ENCODE measurements at regions not wholly inside any gene's neighbourhood (a gene's known extent, or its start where the extent isn't known, plus 50 kb on each side); places are given as distances from the start of the nearest gene placed in this dataset.

DNA sequence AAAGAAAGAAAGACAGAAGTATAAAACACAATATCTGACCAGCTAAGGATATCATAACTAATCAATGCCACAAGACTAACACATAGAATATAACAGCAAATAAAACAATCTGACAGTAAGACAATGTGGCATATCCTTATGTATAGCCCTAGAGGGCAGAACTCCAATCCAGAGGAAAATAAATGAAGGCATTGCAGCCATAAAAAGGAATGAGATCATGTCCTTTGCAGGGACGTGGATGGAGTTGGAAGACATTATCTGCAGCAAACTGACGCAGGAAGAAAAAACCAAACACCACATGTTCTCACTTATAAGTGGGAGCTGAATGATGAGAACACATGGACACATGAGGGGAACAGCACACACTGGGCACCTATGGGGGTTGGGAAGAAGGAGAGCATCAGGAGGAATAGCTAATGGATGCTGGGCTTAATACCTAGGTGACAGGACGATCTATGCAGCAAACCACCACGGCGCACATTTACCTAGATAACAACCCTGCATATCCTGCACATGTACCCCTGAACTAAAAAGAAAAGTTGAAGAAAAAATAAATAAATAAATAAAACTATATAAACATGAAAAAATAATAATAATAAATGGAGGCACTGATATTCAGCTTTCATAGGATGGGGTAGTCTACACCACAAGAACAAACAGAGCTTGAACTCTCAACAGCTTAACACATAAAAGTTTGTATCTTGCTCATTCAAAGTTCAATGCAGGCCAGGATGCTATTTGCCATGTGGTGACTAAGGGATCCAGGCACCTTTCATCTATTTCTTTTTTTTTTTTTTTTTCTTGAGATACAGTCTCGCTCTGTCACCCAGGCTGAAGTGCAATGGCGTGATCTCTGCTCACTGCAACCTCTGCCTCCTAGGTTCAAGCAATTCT is 66.1 kb upstream of the KAT6B start:
- peak; percentile 37 for DNase-seq

DNA sequence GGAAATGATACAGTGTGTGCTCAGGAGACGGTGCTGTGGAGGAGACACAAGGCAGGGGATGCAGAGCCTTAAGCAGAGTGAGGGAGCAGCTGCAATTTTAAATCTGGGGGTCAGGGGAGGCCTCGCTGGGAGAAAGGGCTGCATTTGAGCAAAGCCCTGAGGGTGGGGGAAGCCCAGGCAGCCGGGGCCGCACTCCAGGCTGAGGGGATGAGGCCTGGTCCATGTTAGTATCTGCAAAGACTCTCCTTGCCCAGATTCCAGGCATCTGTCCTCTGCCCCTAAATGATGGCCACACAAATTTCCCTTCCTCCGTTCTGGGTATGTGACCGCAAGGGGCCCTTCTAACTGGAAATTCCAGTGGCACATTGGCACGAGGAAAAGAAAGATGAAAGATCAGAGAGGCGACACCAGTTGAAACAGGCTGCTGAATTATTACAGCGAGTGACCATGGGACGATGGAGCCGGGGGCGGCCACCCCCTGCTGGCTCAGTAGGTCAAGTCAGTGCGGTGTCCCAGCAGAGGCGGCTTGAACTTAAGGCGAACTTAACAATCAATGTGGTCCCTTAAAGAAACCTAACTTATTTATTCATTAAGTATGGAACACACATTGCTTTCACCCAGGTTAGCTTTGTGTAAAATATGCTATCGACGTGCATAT is 62.3 kb upstream of the KAT6B start:
- no peak for DNase-seq

DNA sequence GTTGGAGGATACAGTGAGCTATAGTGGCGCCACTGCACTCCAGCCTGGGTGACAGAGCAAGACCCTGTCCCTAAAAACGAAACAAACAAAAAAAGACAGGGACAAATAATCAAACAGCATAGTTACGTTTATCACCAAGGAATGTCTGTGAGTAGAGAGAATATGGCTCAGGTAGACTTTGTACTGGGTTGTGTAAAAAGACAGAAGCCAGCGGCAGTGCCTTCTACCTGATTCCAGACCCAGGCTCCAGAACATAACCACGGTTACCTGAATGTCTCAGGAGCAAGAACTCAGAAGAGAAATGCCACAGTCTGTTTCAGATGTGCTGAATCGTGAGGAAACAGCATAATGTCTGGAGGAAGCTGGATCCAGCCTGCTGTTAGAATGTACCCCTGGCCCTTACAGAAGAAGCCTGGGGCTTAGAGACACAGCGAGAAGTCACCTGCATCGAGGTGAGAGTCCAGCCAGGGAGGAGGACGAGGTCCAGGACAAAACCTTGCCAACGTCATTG is 60.9 kb upstream of the KAT6B start:
- DNase-seq, result no peak

DNA sequence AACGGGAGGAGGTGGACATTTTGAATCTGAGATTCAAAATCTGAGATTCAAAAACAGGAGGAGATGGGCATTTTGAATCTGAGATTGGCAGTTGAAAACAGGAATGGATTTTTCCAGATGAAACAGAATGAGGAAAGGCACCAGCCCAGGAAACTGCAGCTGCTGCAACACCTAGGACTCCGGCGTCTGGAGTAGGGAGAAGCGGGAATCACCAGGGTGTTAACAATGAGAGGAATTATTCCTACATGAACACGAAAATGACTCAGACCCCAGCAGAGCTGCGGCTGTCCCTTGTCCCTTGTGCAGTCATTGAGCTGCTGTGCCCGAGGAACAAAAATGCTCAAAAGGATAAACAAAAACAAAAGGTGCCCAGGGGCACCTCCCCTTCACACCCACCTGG is 59.9 kb upstream of the KAT6B start:
- no peak for DNase-seq

DNA sequence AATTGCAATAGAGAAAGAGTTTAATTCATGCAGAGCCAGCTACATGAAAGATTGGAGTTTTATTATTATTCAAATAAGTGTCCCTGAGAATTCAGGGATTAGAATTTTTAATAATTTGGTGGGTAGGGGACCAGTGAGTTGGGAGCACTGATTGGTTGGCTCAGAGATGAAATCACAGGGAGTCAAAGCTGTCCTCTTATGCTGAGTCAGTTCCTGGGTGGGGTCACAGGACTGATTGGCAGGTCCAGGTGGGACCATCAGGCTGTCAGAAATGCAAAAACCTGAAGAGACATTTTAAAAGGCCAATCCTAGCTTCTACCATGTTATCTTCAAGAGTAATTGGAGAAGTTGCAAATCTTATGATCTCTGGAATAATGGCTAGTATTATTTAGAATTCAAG is 56.0 kb upstream of the KAT6B start:
- no peak for DNase-seq

DNA sequence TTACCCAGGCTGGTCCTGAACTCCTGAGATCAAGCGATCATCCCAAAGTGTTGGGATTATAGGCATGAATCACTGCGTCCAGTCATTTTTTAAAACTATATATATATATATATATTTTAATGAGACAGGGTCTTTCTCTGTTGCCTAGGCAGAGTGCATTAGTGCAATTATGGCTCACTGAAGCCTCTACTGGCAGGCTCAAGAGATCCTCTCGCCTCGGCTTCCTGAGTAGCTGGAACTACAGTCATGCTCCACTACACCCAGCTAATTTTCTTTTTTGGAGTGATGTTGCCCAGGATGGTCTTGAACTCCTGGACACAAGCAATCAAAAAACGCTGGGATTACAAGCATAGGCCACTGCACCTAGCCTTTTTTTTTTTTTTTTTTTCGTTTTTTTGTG is 55.3 kb upstream of the KAT6B start:
- no peak for DNase-seq

DNA sequence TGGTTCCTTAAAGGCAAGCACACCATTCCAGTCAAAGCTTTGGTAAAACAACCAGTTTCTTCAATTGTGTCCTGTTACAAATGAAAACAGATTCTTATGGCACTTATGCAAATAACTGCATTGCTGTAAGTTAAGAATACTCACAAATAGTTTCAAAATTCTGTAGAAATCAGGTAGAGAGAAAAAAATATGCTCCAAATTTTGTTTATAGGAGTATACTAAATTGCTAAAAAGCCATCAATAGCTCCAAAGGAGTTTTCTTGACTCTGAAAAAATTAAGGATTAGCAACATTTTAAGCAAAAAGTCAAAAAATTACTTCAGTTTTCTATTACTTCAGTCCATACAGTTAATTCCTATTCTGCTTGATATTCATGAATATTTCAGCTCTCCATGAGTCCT is 51.3 kb upstream of the KAT6B start:
- DNase-seq, result no peak

Data from fibroblast of skin of right quadriceps (primary cell).